ENCODE measurements at regions not wholly inside any gene's neighbourhood (a gene's known extent, or its start where the extent isn't known, plus 50 kb on each side); places are given as distances from the start of the nearest gene placed in this dataset.

DNA sequence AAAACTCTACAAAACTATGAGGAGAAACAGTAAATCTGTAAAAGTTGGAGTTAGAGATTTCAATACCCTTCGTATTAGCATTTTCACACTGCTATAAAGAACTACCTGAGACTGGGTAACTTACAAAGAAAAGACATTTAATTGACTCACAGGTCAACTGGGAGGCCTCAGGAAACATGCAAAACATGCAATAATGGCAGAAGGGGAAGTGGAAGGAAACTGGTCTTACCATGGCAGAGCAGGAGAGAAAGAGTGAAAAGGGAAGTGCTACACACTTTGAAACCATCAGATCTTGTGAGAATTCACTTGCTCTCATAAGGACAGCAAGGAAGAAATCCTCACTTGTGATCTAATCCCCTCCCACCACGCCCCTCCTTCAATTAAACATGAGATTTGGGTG lies 949.9 kb downstream of the TECRL start:
- Histone ChIP-seq H3K27ac (ENCODE audit: low read depth, low read length, poor library complexity, severe bottlenecking) (no peak overlapping the region), H3K27me3 (replicated peaks; ENCODE audit: insufficient read depth, low read depth, low read length, poor library complexity) (no peaks in the 10 kb centered on the region), H3K9me3 (ENCODE audit: low read depth, low read length, poor library complexity, severe bottlenecking) (no peaks in the 10 kb centered on the region), H3K4me1 (ENCODE audit: insufficient read depth, low read length, poor library complexity, severe bottlenecking) (no peaks in the 10 kb centered on the region), H3K36me3 (ENCODE audit: insufficient read depth, low read length, poor library complexity, severe bottlenecking) (no peaks in the 10 kb centered on the region), H3K4me3 (ENCODE audit: low read depth, low read length, poor library complexity, severe bottlenecking) (no peak overlapping the region)
- intact Hi-C loops (cut with micrococcal nuclease; ENCODE audit: unreplicated experiment) = no loop called here
- ChIA-PET POLR2A (ENCODE audit: low non-redundant PET) (no interaction called here), CTCF (no interaction called here)
- TF ChIP-seq EZH2 (IDR thresholded peaks at IDR 0.05; ENCODE audit: borderline replicate concordance, low read depth, low read length, poor library complexity, severe bottlenecking) = no peak
- TF ChIP-seq, protein P1, sequence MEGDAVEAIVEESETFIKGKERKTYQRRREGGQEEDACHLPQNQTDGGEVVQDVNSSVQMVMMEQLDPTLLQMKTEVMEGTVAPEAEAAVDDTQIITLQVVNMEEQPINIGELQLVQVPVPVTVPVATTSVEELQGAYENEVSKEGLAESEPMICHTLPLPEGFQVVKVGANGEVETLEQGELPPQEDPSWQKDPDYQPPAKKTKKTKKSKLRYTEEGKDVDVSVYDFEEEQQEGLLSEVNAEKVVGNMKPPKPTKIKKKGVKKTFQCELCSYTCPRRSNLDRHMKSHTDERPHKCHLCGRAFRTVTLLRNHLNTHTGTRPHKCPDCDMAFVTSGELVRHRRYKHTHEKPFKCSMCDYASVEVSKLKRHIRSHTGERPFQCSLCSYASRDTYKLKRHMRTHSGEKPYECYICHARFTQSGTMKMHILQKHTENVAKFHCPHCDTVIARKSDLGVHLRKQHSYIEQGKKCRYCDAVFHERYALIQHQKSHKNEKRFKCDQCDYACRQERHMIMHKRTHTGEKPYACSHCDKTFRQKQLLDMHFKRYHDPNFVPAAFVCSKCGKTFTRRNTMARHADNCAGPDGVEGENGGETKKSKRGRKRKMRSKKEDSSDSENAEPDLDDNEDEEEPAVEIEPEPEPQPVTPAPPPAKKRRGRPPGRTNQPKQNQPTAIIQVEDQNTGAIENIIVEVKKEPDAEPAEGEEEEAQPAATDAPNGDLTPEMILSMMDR (conservative IDR thresholded peaks at IDR 0.05; ENCODE audit: low read depth, low read length) = no peak
- no peak for DNase-seq (ENCODE audit: low spot score)
- BruUV-seq (replicated peaks) = no TSS peak

DNA sequence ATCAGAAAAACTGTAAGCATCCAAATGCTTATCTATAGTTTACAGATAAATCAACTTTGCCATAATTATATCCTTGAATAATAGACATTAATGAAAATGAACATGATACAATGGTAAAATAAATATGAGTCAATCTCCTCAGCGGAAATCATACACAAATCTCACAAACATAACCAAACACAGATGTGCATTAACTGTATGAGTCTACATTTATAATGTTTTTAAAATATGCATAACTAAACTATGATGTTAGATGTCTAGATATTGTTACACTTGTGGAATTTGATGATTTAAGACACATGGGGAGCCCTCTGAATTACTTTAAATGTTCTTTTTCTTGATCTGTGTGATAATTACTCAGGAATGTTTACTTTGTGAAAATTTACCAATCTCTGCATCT lies 951.2 kb downstream of the TECRL start:
- intact Hi-C loops (cut with micrococcal nuclease; ENCODE audit: unreplicated experiment) = no loop called here
- CTCF ChIA-PET = no interaction called here
- no peaks in the 10 kb centered on the region for H3K4me1 ChIP-seq (ENCODE audit: insufficient read depth, low read length, poor library complexity, severe bottlenecking)
- POLR2A ChIA-PET (ENCODE audit: low non-redundant PET) = no interaction called here
- TF ChIP-seq, protein P1 (conservative IDR thresholded peaks at IDR 0.05; ENCODE audit: low read depth, low read length) = no peak
- TF ChIP-seq EZH2 (IDR thresholded peaks at IDR 0.05; ENCODE audit: borderline replicate concordance, low read depth, low read length, poor library complexity, severe bottlenecking) = no peak
- H3K36me3 ChIP-seq (ENCODE audit: insufficient read depth, low read length, poor library complexity, severe bottlenecking) = no peaks in the 10 kb centered on the region
- H3K27me3 ChIP-seq (replicated peaks; ENCODE audit: insufficient read depth, low read depth, low read length, poor library complexity) = no peaks in the 10 kb centered on the region
- H3K4me3 ChIP-seq (ENCODE audit: low read depth, low read length, poor library complexity, severe bottlenecking) = no peak overlapping the region
- H3K27ac ChIP-seq (ENCODE audit: low read depth, low read length, poor library complexity, severe bottlenecking) = no peak overlapping the region
- no peak for DNase-seq (ENCODE audit: low spot score)
- no TSS peak for BruUV-seq (replicated peaks)
- H3K9me3 ChIP-seq (ENCODE audit: low read depth, low read length, poor library complexity, severe bottlenecking) = no peaks in the 10 kb centered on the region

DNA sequence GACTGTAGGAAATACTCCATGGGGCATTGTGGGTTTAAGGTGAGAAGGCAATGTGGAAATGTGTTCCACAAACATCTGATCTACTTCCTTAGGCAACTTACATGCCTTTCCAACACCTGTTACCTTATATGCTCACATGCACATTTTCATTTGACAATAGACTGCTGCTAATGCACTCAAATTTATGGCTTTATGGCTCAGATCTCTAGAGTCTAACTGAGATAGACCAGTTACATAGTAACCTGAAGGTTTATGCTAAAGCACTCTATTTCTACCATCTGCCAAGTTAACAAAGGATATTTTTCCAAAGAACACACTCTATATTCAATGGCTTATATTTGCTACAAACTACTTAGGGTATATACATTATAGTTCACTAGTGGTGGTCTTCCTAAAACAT lies 969.0 kb downstream of the TECRL start:
- Histone ChIP-seq H3K9me3 (ENCODE audit: low read depth, low read length, poor library complexity, severe bottlenecking) (no peaks in the 10 kb centered on the region), H3K27ac (ENCODE audit: low read depth, low read length, poor library complexity, severe bottlenecking) (no peak overlapping the region), H3K27me3 (replicated peaks; ENCODE audit: insufficient read depth, low read depth, low read length, poor library complexity) (no peaks in the 10 kb centered on the region), H3K4me1 (ENCODE audit: insufficient read depth, low read length, poor library complexity, severe bottlenecking) (no peaks in the 10 kb centered on the region), H3K36me3 (ENCODE audit: insufficient read depth, low read length, poor library complexity, severe bottlenecking) (no peaks in the 10 kb centered on the region), H3K4me3 (ENCODE audit: low read depth, low read length, poor library complexity, severe bottlenecking) (no peak overlapping the region)
- CTCF ChIA-PET = no interaction called here
- POLR2A ChIA-PET (ENCODE audit: low non-redundant PET) = no interaction called here
- no peak for DNase-seq (ENCODE audit: low spot score)
- BruUV-seq (replicated peaks) = no TSS peak
- TF ChIP-seq, protein P1 (conservative IDR thresholded peaks at IDR 0.05; ENCODE audit: low read depth, low read length) = no peak
- TF ChIP-seq EZH2 (IDR thresholded peaks at IDR 0.05; ENCODE audit: borderline replicate concordance, low read depth, low read length, poor library complexity, severe bottlenecking) = no peak
- intact Hi-C loops (cut with micrococcal nuclease; ENCODE audit: unreplicated experiment) = no loop called here

Measured in A673 (cell line).